Dedifferentiated amniotic fluid mesenchymal stem cell (primary cell): ENCODE measurements at regions not wholly inside any gene's neighbourhood (a gene's known extent, or its start where the extent isn't known, plus 50 kb on each side); places are given as distances from the start of the nearest gene placed in this dataset.

Experiments used
- DNase-seq: peaks from one replicate; pipeline ENCODE4 v3.0.0-alpha.2; 2016; ENCODE audit errors: extremely low spot score

GRCh38 chr11:109106151-109106906 is 315.7 kb upstream of the C11orf87 start:
- no peak for DNase-seq

GRCh38 chr11:109109150-109109549 is 312.8 kb upstream of the C11orf87 start:
- DNase-seq, result no peak

GRCh38 chr11:109109571-109110315 is 312.2 kb upstream of the C11orf87 start:
- DNase-seq, result no peak

GRCh38 chr11:109112261-109112660 is 309.7 kb upstream of the C11orf87 start:
- DNase-seq, result no peak

GRCh38 chr11:109112821-109113280 is 309.1 kb upstream of the C11orf87 start:
- no peak for DNase-seq

- no peak for DNase-seq
Observed at GRCh38 chr11:109120341-109120740, 301.6 kb upstream of the C11orf87 start.

GRCh38 chr11:109121173-109121932 is 300.6 kb upstream of the C11orf87 start:
- DNase-seq, result no peak

GRCh38 chr11:109123816-109124787 is 297.9 kb upstream of the C11orf87 start:
- no peak for DNase-seq

- DNase-seq, result no peak
Observed at GRCh38 chr11:109130910-109131309, 291.1 kb upstream of the C11orf87 start.

GRCh38 chr11:109132539-109132938 is 289.5 kb upstream of the C11orf87 start:
- DNase-seq, result no peak

GRCh38 chr11:109133159-109133558 is 288.8 kb upstream of the C11orf87 start:
- no peak for DNase-seq

- no peak for DNase-seq
Observed at GRCh38 chr11:109135627-109136026, 286.4 kb upstream of the C11orf87 start.

GRCh38 chr11:109138196-109138595 is 283.8 kb upstream of the C11orf87 start:
- no peak for DNase-seq

- DNase-seq, result no peak
Observed at GRCh38 chr11:109140426-109140825, 281.6 kb upstream of the C11orf87 start.

- DNase-seq, result no peak
Observed at GRCh38 chr11:109140857-109141515, 281.0 kb upstream of the C11orf87 start.

GRCh38 chr11:109145287-109145686 is 276.7 kb upstream of the C11orf87 start:
- no peak for DNase-seq

GRCh38 chr11:109147726-109148125 is 274.3 kb upstream of the C11orf87 start:
- no peak for DNase-seq

GRCh38 chr11:109148669-109149068 is 273.3 kb upstream of the C11orf87 start:
- DNase-seq, result no peak

GRCh38 chr11:109150581-109150980 is 271.4 kb upstream of the C11orf87 start:
- no peak for DNase-seq

- DNase-seq, result no peak
Observed at GRCh38 chr11:109153836-109154235, 268.2 kb upstream of the C11orf87 start.

GRCh38 chr11:109155291-109155690 is 266.7 kb upstream of the C11orf87 start:
- DNase-seq, result no peak
